ENCODE measurements at regions not wholly inside any gene's neighbourhood (a gene's known extent, or its start where the extent isn't known, plus 50 kb on each side); places are given as distances from the start of the nearest gene placed in this dataset.

DNA sequence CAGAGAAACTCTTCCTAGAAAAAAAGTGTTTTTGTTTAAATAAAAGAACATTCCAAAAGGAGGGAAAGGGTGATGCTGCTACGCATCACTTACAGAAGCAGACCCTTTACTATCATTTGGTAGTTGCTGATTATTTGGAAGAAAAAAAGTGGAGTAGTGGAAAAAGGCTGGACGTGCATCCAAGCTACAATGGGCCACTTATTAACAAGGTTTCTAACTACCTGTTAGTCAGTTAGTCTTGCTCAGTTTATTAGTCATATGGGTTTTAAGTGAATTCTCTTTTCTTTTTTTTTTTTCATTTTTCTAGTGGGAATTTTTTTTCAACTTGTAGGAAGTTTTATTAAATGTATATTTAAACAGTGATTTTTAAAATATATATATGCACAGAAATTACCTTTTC, 866.0 kb downstream of the MCTP2 start:
- intact Hi-C loops (cut with DNase I; ENCODE audit: low total_unique reads): no loop called here
- Histone ChIP-seq H3K4me3 (no peak overlapping the region), H3K36me3 (no peaks in the 10 kb centered on the region), H3K27me3 (no peaks in the 10 kb centered on the region), H3K9me3 (no peaks in the 10 kb centered on the region), H3K27ac (no peak overlapping the region), H3K4me1 (no peaks in the 10 kb centered on the region)
- DNase-seq: no peak
- TF ChIP-seq, protein P1, sequence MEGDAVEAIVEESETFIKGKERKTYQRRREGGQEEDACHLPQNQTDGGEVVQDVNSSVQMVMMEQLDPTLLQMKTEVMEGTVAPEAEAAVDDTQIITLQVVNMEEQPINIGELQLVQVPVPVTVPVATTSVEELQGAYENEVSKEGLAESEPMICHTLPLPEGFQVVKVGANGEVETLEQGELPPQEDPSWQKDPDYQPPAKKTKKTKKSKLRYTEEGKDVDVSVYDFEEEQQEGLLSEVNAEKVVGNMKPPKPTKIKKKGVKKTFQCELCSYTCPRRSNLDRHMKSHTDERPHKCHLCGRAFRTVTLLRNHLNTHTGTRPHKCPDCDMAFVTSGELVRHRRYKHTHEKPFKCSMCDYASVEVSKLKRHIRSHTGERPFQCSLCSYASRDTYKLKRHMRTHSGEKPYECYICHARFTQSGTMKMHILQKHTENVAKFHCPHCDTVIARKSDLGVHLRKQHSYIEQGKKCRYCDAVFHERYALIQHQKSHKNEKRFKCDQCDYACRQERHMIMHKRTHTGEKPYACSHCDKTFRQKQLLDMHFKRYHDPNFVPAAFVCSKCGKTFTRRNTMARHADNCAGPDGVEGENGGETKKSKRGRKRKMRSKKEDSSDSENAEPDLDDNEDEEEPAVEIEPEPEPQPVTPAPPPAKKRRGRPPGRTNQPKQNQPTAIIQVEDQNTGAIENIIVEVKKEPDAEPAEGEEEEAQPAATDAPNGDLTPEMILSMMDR (IDR thresholded peaks at IDR 0.05): no peak
- no peak for TF ChIP-seq POLR2A (IDR thresholded peaks at IDR 0.05)

DNA sequence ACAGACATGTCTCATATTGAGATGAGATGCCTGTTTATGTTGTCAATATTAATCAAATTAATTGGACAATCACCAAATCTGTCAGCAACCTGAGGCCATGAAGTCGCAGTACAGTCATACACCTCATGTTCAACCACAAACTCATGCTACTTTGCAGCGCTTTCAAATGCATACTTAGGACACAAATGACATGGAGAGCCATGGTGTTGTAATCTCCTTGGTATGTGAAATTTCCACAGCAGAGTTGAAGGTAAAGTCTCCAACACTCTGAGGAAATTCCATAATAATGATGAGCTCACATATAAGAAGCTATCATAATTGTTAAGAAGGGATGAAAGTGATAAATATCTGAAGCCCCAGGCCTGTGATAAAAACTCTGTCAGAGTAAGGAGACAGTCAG, 873.9 kb downstream of the MCTP2 start:
- TF ChIP-seq, protein P1 (IDR thresholded peaks at IDR 0.05): no peak
- TF ChIP-seq POLR2A (IDR thresholded peaks at IDR 0.05): no peak
- intact Hi-C loops (cut with DNase I; ENCODE audit: low total_unique reads): no loop called here
- Histone ChIP-seq H3K4me3 (no peak overlapping the region), H3K27me3 (no peaks in the 10 kb centered on the region), H3K9me3 (no peaks in the 10 kb centered on the region), H3K36me3 (no peaks in the 10 kb centered on the region), H3K27ac (no peak overlapping the region), H3K4me1 (no peaks in the 10 kb centered on the region)
- no peak for DNase-seq

DNA sequence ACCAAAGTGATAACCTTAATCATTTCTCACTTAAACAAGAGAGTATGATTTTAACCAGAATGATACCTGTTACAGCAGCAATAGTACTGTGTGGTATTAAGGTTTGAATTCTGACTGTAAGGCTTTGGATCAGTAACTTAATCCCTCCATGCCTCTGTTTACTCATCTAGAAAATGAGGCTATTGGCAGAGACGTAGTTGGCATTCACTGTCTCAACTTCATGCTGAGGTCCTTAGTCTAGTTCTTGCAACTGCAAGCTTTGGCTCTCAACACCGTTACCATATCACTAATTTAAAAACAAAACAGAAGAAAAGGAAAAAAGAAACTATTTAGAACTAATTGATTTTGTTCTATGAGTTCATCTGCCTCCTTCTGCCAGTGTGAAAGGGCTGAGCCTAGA, 875.4 kb downstream of the MCTP2 start:
- Histone ChIP-seq H3K27me3 (no peaks in the 10 kb centered on the region), H3K9me3 (no peaks in the 10 kb centered on the region), H3K4me3 (no peak overlapping the region), H3K4me1 (no peaks in the 10 kb centered on the region), H3K27ac (no peak overlapping the region), H3K36me3 (no peaks in the 10 kb centered on the region)
- DNase-seq: no peak
- intact Hi-C loops (cut with DNase I; ENCODE audit: low total_unique reads): no loop called here
- TF ChIP-seq, protein P1 (IDR thresholded peaks at IDR 0.05): no peak
- TF ChIP-seq POLR2A (IDR thresholded peaks at IDR 0.05): no peak

DNA sequence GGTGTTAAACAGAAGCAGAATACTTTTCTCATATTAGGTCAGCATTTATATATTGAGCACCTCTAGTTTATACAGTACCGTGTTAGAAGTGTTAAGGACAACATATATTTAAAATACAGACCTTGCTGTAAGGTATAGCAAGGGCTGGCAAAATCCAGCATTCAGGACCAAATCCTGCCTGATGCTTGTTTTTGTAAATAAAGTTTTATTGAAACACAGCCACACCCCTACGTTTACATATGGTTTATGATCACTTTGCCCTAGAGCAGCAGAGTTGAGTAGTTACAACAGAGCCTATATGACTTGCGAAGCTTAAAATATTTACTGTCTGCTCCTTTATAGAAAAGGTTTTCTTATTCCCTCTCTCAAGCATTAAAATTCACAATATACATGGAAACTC, 877.3 kb downstream of the MCTP2 start:
- no peak for TF ChIP-seq POLR2A (IDR thresholded peaks at IDR 0.05)
- TF ChIP-seq, protein P1 (IDR thresholded peaks at IDR 0.05): no peak
- intact Hi-C loops (cut with DNase I; ENCODE audit: low total_unique reads): no loop called here
- Histone ChIP-seq H3K36me3 (no peaks in the 10 kb centered on the region), H3K4me1 (no peaks in the 10 kb centered on the region), H3K27ac (no peak overlapping the region), H3K27me3 (no peaks in the 10 kb centered on the region), H3K4me3 (no peak overlapping the region), H3K9me3 (no peaks in the 10 kb centered on the region)
- no peak for DNase-seq

DNA sequence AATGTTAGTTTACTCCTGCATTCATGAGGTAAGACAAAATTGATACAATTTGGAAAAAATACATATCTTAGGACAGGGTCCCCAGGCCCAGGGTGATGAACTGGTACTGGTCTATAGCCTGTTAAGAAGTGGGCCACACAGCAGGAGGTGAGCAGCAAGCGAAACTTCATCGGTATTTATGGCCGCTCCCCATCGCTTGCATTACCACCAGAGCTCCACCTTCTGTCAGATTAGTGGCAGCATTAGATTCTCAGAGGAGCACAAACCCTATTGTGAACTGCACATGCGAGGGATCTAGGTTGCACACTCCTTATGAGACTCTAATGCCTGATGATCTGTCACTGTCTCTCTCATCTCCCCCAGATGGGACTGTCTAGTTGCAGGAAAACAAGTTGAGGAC, 880.6 kb downstream of the MCTP2 start:
- intact Hi-C loops (cut with DNase I; ENCODE audit: low total_unique reads): no loop called here
- H3K27me3 ChIP-seq: no peaks in the 10 kb centered on the region

More for the DNA sequence above, 880.6 kb downstream of the MCTP2 start:
- DNase-seq: no peak
- H3K27ac ChIP-seq: no peak overlapping the region
- no peaks in the 10 kb centered on the region for H3K36me3 ChIP-seq
- no peaks in the 10 kb centered on the region for H3K9me3 ChIP-seq
- no peaks in the 10 kb centered on the region for H3K4me1 ChIP-seq
- TF ChIP-seq, protein P1 (IDR thresholded peaks at IDR 0.05): no peak
- TF ChIP-seq POLR2A (IDR thresholded peaks at IDR 0.05): no peak
- H3K4me3 ChIP-seq: no peak overlapping the region

Measured in uterus (tissue), 3 donors.